ENCODE measurements at regions not wholly inside any gene's neighbourhood (a gene's known extent, or its start where the extent isn't known, plus 50 kb on each side); places are given as distances from the start of the nearest gene placed in this dataset.

DNA sequence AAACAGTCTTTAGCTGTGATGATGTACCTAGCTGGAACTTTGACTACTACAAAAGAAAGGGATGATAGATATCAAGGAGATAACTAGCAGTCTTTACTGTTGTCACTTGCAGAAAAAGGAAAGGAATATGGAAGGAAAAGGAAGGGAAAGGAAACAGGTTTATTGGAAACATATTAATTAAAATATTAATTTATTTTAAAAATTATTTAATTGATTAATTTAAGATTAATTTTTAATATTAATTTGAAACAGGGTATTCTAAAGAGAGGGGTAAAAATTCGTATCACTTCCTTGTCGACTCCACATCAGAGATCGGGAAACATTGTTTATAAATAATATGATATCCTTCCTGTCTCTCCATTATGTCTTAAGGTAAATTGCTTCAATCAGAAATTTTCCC, 186.5 kb upstream of the IL15 start:
- TF ChIP-seq, protein P1, sequence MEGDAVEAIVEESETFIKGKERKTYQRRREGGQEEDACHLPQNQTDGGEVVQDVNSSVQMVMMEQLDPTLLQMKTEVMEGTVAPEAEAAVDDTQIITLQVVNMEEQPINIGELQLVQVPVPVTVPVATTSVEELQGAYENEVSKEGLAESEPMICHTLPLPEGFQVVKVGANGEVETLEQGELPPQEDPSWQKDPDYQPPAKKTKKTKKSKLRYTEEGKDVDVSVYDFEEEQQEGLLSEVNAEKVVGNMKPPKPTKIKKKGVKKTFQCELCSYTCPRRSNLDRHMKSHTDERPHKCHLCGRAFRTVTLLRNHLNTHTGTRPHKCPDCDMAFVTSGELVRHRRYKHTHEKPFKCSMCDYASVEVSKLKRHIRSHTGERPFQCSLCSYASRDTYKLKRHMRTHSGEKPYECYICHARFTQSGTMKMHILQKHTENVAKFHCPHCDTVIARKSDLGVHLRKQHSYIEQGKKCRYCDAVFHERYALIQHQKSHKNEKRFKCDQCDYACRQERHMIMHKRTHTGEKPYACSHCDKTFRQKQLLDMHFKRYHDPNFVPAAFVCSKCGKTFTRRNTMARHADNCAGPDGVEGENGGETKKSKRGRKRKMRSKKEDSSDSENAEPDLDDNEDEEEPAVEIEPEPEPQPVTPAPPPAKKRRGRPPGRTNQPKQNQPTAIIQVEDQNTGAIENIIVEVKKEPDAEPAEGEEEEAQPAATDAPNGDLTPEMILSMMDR (IDR thresholded peaks at IDR 0.05; ENCODE audit: borderline replicate concordance, extremely low read depth, low read length, poor library complexity, severe bottlenecking), result no peak
- TF ChIP-seq EZH2 (IDR thresholded peaks at IDR 0.05; ENCODE audit: borderline replicate concordance, low read depth, low read length, severe bottlenecking), result no peak

Data from DND-41 (cell line).